Erythroblast (primary cell): ENCODE measurements at regions not wholly inside any gene's neighbourhood (a gene's known extent, or its start where the extent isn't known, plus 50 kb on each side); places are given as distances from the start of the nearest gene placed in this dataset.

Source experiments
- GATA1 ChIP-seq: IDR thresholded peaks from 2 replicates; pipeline ENCODE4 v1.6.1; 2011; ENCODE audit warnings: low read depth, mild to moderate bottlenecking, control low read depth, low read length, moderate library complexity
- POLR2A ChIP-seq: IDR thresholded peaks from 2 replicates; pipeline ENCODE4 v1.6.1; 2011; ENCODE audit warnings: mild to moderate bottlenecking, low read length

- TF ChIP-seq GATA1 (no peak), POLR2A (no peak)
Observed at GRCh38 chr12:126443977-126444376, 1378.7 kb downstream of the AACS start.
